Gastroesophageal sphincter (tissue), 4 donors: ENCODE measurements at regions not wholly inside any gene's neighbourhood (a gene's known extent, or its start where the extent isn't known, plus 50 kb on each side); places are given as distances from the start of the nearest gene placed in this dataset.

Experiments used
- ATAC-seq: fragments of 150-250 bp; one replicate; pipeline ENCODE4 v1.9.1; 2016; ENCODE audit warnings: mild to moderate bottlenecking, moderate library complexity
- H3K27ac ChIP-seq, 4 donors: fragments of 200-600 bp; sonication (generic) in 3 of 4; 1 replicate in 3 of 4; 2 replicates in 1 of 4; pipeline ENCODE4 v1.5.1; 2016 to 2019
- H3K27me3 ChIP-seq: fragments of 200-600 bp; sonication (generic); one replicate; pipeline ENCODE4 v1.5.1; 2019
- H3K36me3 ChIP-seq, 2 donors: fragments of 200-600 bp; sonication (generic); one replicate each; pipeline ENCODE4 v1.5.1; 2019; ENCODE audit warnings: control low read depth in 1 of 2
- H3K4me1 ChIP-seq, 3 donors: fragments of 200-600 bp; sonication (generic); 1 replicate in 2 of 3; 2 replicates in 1 of 3; pipeline ENCODE4 v1.5.1; 2016 to 2019; ENCODE audit warnings: control low read depth in 2 of 3
- H3K4me3 ChIP-seq, 2 donors: fragments of 200-600 bp; sonication (generic); one replicate each; pipeline ENCODE4 v1.5.1; 2019; ENCODE audit warnings: mild to moderate bottlenecking in 1 of 2, moderate library complexity in 1 of 2
- H3K9me3 ChIP-seq, 3 donors: fragments of 200-600 bp; sonication (generic); one replicate each; pipeline ENCODE4 v1.5.1; 2017 to 2019; ENCODE audit warnings: control low read depth in 2 of 3
- CTCF ChIP-seq, 4 experiments: fragments of 200-600 bp in 2 of 4; fragments of 450-650 bp in 2 of 4; sonication (generic) in 1 of 4; IDR thresholded peaks; one replicate each; pipeline ENCODE4 v1.5.1; 2017 to 2019; ENCODE audit warnings: antibody characterized with exemption in 4 of 4, mild to moderate bottlenecking in 2 of 4, moderate library complexity in 2 of 4
- EP300 ChIP-seq: sonication (generic); formaldehyde crosslinking; IDR thresholded peaks from one replicate; pipeline ENCODE4 v1.6.1; 2017; ENCODE audit warnings: antibody characterized with exemption, mild to moderate bottlenecking
- POLR2A ChIP-seq, 2 donors: fragments of 450-650 bp; IDR thresholded peaks; one replicate each; pipeline ENCODE4 v1.6.1; 2017; ENCODE audit warnings: antibody characterized with exemption in 2 of 2, mild to moderate bottlenecking in 2 of 2, moderate library complexity in 1 of 2
- POLR2AphosphoS5 ChIP-seq: sonication (generic); formaldehyde crosslinking; IDR thresholded peaks from one replicate; pipeline ENCODE4 v1.6.1; 2017; ENCODE audit warnings: antibody characterized with exemption
- WGBS, 2 donors: methylation state at CpG; one replicate each; pipeline ENCODE4 v1.1.5; 2018; ENCODE audit warnings: low coverage in 1 of 2; 5-methylcytosine and 5-hydroxymethylcytosine counted together

- ATAC-seq = no peak
Measured at GRCh38 chr18:42192251-42193248, 237.5 kb downstream of the PIK3C3 start.

GRCh38 chr18:42196651-42197050, 241.6 kb downstream of the PIK3C3 start:
- no peaks in the 10 kb centered on the region for H3K36me3 ChIP-seq

More at GRCh38 chr18:42192251-42193248, 237.5 kb downstream of the PIK3C3 start:
- Histone ChIP-seq H3K9me3 (no peaks in the 10 kb centered on the region), H3K27ac (no peak overlapping the region), H3K4me1 (no peaks in the 10 kb centered on the region), H3K36me3 (no peaks in the 10 kb centered on the region), H3K4me3 (no peak overlapping the region), H3K27me3 (no peaks in the 10 kb centered on the region)
- WGBS, 2 donors = 48 to 54% methylated on average over 5 of the region's 5 CpGs
- TF ChIP-seq POLR2AphosphoS5 = no peak

GRCh38 chr18:42201137-42201536, 246.1 kb downstream of the PIK3C3 start:
- H3K4me1 ChIP-seq = no peaks in the 10 kb centered on the region
- no peaks in the 10 kb centered on the region for H3K36me3 ChIP-seq
- TF ChIP-seq EP300 (no peak), CTCF (IDR thresholded peaks at IDR 0.05) (no peak), POLR2A (IDR thresholded peaks at IDR 0.05) (no peak), POLR2AphosphoS5 (no peak)
- no peak overlapping the region for H3K4me3 ChIP-seq
- no peak overlapping the region for H3K27ac ChIP-seq
- no peaks in the 10 kb centered on the region for H3K9me3 ChIP-seq
- no peak for ATAC-seq
- no peaks in the 10 kb centered on the region for H3K27me3 ChIP-seq

More at GRCh38 chr18:42196651-42197050, 241.6 kb downstream of the PIK3C3 start:
- H3K9me3 ChIP-seq = no peaks in the 10 kb centered on the region
- TF ChIP-seq POLR2A (IDR thresholded peaks at IDR 0.05) = no peak
- TF ChIP-seq CTCF (IDR thresholded peaks at IDR 0.05) = no peak
- TF ChIP-seq POLR2AphosphoS5 = no peak
- TF ChIP-seq EP300 = no peak
- H3K27ac ChIP-seq = no peak overlapping the region
- no peak for ATAC-seq
- no peaks in the 10 kb centered on the region for H3K27me3 ChIP-seq
- no peak overlapping the region for H3K4me3 ChIP-seq
- H3K4me1 ChIP-seq = no peaks in the 10 kb centered on the region

- H3K9me3 ChIP-seq = no peaks in the 10 kb centered on the region
- 66 to 90% methylated on average over 5 of the region's 5 CpGs for WGBS, 2 donors
- TF ChIP-seq CTCF (IDR thresholded peaks at IDR 0.05) (no peak), POLR2A (IDR thresholded peaks at IDR 0.05) (no peak), EP300 (no peak), POLR2AphosphoS5 (no peak)
- no peak for ATAC-seq
- H3K4me1 ChIP-seq = no peaks in the 10 kb centered on the region
- no peak overlapping the region for H3K4me3 ChIP-seq
- H3K27ac ChIP-seq = no peak overlapping the region
- no peaks in the 10 kb centered on the region for H3K27me3 ChIP-seq
- no peaks in the 10 kb centered on the region for H3K36me3 ChIP-seq
Measured at GRCh38 chr18:42211201-42211600, 256.2 kb downstream of the PIK3C3 start.

GRCh38 chr18:42222557-42222956, 267.5 kb downstream of the PIK3C3 start:
- no peak for ATAC-seq

More at GRCh38 chr18:42222557-42222956, 267.5 kb downstream of the PIK3C3 start:
- H3K27me3 ChIP-seq = no peaks in the 10 kb centered on the region
- H3K9me3 ChIP-seq = peaks cover 0 to 9% (median 0%) of the 10 kb centered on the region in 3 donors
- H3K4me1 ChIP-seq = no peaks in the 10 kb centered on the region
- 75 to 77% methylated on average over 1 of the region's 1 CpG for WGBS, 2 donors
- no peaks in the 10 kb centered on the region for H3K36me3 ChIP-seq
- H3K27ac ChIP-seq = no peak overlapping the region
- H3K4me3 ChIP-seq = no peak overlapping the region
- TF ChIP-seq POLR2A (IDR thresholded peaks at IDR 0.05) = no peak
- TF ChIP-seq CTCF (IDR thresholded peaks at IDR 0.05) = no peak
- TF ChIP-seq POLR2AphosphoS5 = no peak
- TF ChIP-seq EP300 = no peak
